Psoas muscle (tissue), 7 donors: ENCODE measurements at regions not wholly inside any gene's neighbourhood (a gene's known extent, or its start where the extent isn't known, plus 50 kb on each side); places are given as distances from the start of the nearest gene placed in this dataset.
"Not testable (repeated sequence)": the region's sequence is repeated elsewhere in the genome, so short reads cannot be mapped to it uniquely, and the experiment has no call there.

Experiments used
- ATAC-seq, 4 donors: fragments of 200-7000 bp; cut with Tn5 transposase; one replicate each; pipeline ENCODE4 v1.9.1; 2020; ENCODE audit warnings: moderate library complexity in 3 of 4, mild to moderate bottlenecking in 2 of 4
- DNase-seq, 2 donors: peaks; one replicate each; pipeline ENCODE4 v3.0.0-alpha.2; 2020
- H3K27ac ChIP-seq: fragments of 200-600 bp; one replicate; pipeline ENCODE4 v1.8.0; 2022
- H3K27me3 ChIP-seq, 3 donors: fragments of 200-600 bp in 1 of 3; one replicate each; pipeline versions ENCODE4 v1.6.1 to v1.8.0; 2013 to 2022; ENCODE audit warnings: low read length in 2 of 3, mild to moderate bottlenecking in 2 of 3, moderate library complexity in 1 of 3; ENCODE audit not compliant: insufficient read depth in 3 of 3
- H3K36me3 ChIP-seq, 2 donors: fragments of 200-600 bp in 1 of 2; one replicate each; pipeline versions ENCODE4 v1.6.1 to v1.8.0; 2013 to 2022; ENCODE audit warnings: low read depth in 1 of 2, mild to moderate bottlenecking in 1 of 2, moderate library complexity in 1 of 2; ENCODE audit not compliant: insufficient read depth in 1 of 2
- H3K4me1 ChIP-seq: fragments of 200-600 bp; one replicate; pipeline ENCODE4 v1.8.0; 2022
- H3K4me3 ChIP-seq: fragments of 200-600 bp; one replicate; pipeline ENCODE4 v1.8.0; 2022; ENCODE audit warnings: mild to moderate bottlenecking
- H3K9me3 ChIP-seq: fragments of 200-600 bp; one replicate; pipeline ENCODE4 v1.8.0; 2022
- CTCF ChIP-seq: fragments of 200-600 bp; IDR thresholded peaks from one replicate; pipeline ENCODE4 v1.8.0; 2022; ENCODE audit warnings: antibody characterized with exemption
- WGBS, 3 donors: extraction: QIAGEN DNeasy Blood & Tissue Kit; methylation state at CpG; one replicate each; pipeline versions ENCODE4 v1.1.6 to v1.1.7; 2013; 5-methylcytosine and 5-hydroxymethylcytosine counted together
- intact Hi-C, 2 donors: fragments of 100-400 bp; cut with DNase I; formaldehyde crosslinking; loops; one replicate each; pipeline versions ENCODE4 v1.11.0 to v1.14.2; 2022
- donor health status: healthy with polysubstance abuse.
- donor health status: DM: no; HTN: no; CAD: no; lungs with moderate emphysema.
- donor health status: Bipolar disorder and iron deficiency.
- donor health status: healthy.
- donor health status: DM: yes; HTN: yes; CAD: no.
- donor health status: DM: no; HTN: no; CAD: no.
- donor health status: DM: yes; HTN: yes; CAD: no.

GRCh38 chr4:137892134-137892533, 350.0 kb downstream of the SLC7A11 start:
- ATAC-seq: no peak
- H3K9me3 ChIP-seq: no peaks in the 10 kb centered on the region
- 89 to 93% (median 91%) methylated on average over 3 of the region's 3 CpGs for WGBS, 3 donors

DNA sequence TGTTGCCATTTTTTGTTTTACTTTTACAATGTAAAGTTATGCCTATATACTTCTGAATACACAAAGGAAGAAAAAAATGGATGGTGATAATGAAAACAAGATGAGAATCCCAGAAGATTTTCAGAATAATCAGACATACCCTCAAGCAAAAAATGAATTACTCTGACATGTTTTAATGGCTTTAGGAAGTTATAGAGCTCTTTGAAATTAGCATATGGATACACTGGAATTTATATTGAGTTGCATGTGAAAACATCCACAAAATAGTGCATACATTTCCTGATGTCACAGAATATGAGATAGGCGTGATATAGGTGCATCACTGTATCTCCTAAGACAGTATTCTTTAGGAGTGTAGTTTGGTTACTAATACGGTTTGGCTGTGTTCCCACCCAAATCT, 351.3 kb downstream of the SLC7A11 start:
- WGBS, 3 donors: 91 to 92% (median 91%) methylated on average over 2 of the region's 2 CpGs
- H3K4me3 ChIP-seq: no peak overlapping the region
- no peaks in the 10 kb centered on the region for H3K4me1 ChIP-seq
- no peaks in the 10 kb centered on the region for H3K9me3 ChIP-seq
- H3K36me3 ChIP-seq: no peaks in the 10 kb centered on the region
- intact Hi-C loops: no loop called here
- no peaks in the 10 kb centered on the region for H3K27me3 ChIP-seq
- ATAC-seq (no peak), DNase-seq (no peak)
- no peak overlapping the region for H3K27ac ChIP-seq
- no peak for TF ChIP-seq CTCF

More at GRCh38 chr4:137892134-137892533, 350.0 kb downstream of the SLC7A11 start:
- no peak for TF ChIP-seq CTCF
- H3K36me3 ChIP-seq: no peaks in the 10 kb centered on the region
- intact Hi-C loops: no loop called here
- DNase-seq: no peak
- no peaks in the 10 kb centered on the region for H3K4me1 ChIP-seq
- no peak overlapping the region for H3K27ac ChIP-seq
- no peaks in the 10 kb centered on the region for H3K27me3 ChIP-seq
- no peak overlapping the region for H3K4me3 ChIP-seq

- H3K9me3 ChIP-seq: peaks cover 2% of the 10 kb centered on the region
- no peak for TF ChIP-seq CTCF
- H3K4me3 ChIP-seq: no peak overlapping the region
- no peak for ATAC-seq
- no peak overlapping the region for H3K27ac ChIP-seq
- H3K27me3 ChIP-seq: no peaks in the 10 kb centered on the region
- intact Hi-C loops: no loop called here
- DNase-seq: no peak
- H3K36me3 ChIP-seq: no peaks in the 10 kb centered on the region
- 77 to 85% (median 84%) methylated on average over 4 of the region's 4 CpGs for WGBS, 3 donors
- no peaks in the 10 kb centered on the region for H3K4me1 ChIP-seq
These were observed 349.3 kb upstream of the PCDH18 start for GRCh38 chr4:137881641-137882040.

- not testable (repeated sequence) for H3K36me3 ChIP-seq, H3K9me3 ChIP-seq, ATAC-seq, H3K4me3 ChIP-seq, DNase-seq, H3K27ac ChIP-seq, H3K27me3 ChIP-seq, H3K4me1 ChIP-seq
- intact Hi-C loops: loop anchor here in 1 of 2 donors (10.0 kb wide), 1 partner anchor 743 kb away; no protein-coding TSS in a partner anchor
- WGBS, 3 donors: 67 to 80% (median 70%) methylated on average over 1 to 2 of the region's 3 CpGs
These were observed 335.8 kb upstream of the PCDH18 start for GRCh38 chr4:137868067-137868466.

GRCh38 chr4:137866671-137867070, 334.4 kb upstream of the PCDH18 start:
- Histone ChIP-seq H3K4me3 (no peak overlapping the region), H3K4me1 (no peaks in the 10 kb centered on the region), H3K36me3 (no peaks in the 10 kb centered on the region), H3K27me3 (no peaks in the 10 kb centered on the region), H3K27ac (no peak overlapping the region), H3K9me3 (no peaks in the 10 kb centered on the region)
- no peak for TF ChIP-seq CTCF
- DNase-seq (no peak), ATAC-seq (no peak)
- intact Hi-C loops: loop anchor here in 1 of 2 donors (10.0 kb wide), 1 partner anchor 742 kb away; no protein-coding TSS in a partner anchor
- WGBS, 3 donors: 78 to 86% (median 82%) methylated on average over 3 of the region's 3 CpGs
